ENCODE measurements at regions not wholly inside any gene's neighbourhood (a gene's known extent, or its start where the extent isn't known, plus 50 kb on each side); places are given as distances from the start of the nearest gene placed in this dataset.

DNA sequence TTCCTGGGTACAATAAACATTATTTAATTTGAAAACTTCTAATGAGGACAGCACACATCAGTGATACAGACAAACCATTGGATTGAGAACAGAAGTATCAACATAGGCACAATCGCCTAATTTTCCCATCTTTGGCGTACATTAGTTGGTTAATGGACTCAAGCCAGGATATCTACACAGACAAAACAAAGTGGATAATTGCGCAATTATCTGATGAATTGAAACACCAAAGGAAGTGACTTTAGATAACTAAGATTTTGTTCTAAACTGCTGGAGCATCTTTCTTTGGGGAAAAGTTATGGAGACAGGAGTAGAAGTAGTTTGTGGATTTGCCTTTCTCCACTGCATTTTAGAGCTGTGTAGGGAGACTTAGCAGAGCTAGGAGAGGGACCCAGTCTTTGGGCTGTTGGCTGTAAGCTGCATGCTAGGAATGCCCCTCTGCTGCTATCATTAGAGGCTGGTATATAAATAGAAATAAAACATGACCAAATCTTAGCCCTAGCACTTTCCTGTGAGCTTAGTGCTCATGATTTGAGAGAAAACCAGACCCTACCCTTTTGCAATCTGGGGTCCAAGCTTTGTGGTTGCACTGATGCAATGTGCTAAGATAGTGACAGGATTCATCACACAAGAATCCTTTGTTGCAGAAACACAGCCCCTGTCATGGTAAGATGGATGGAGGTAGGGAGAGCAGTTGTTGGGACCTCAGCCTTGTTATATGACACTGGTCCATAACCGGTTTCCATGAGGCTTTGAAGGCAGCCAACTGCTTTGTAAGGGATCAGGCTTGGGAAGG lies 264.5 kb upstream of the PIK3C3 start:
- peaks cover 0 to 4% of the 10 kb centered on the region in 2 donors for H3K9me3 Mint-ChIP-seq
- H3K27ac Mint-ChIP-seq = no peak overlapping the region
- no peak for DNase-seq (ENCODE audit: low spot score in 2 of 2)
- ATAC-seq = no peak
- H3K36me3 Mint-ChIP-seq = no peaks in the 10 kb centered on the region

DNA sequence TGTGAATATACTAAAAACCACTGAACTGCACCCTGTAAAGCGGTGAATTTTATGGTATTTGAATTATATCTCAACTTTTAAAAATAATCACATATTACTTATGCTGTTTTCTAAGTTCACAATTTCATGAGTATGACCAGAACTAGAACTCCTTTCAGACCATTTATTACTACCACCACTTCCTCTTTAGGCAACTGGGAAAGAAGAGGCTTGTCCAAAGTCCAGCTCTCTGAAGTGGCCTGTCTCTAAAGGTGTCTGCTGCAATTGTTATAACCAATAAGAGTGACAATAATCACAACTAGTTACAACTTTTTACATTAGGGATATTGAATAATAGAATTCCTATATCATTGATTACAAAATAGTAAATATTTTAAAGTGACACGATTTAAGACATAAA lies 267.9 kb upstream of the PIK3C3 start:
- no peak overlapping the region for H3K27ac Mint-ChIP-seq
- DNase-seq (ENCODE audit: low spot score in 2 of 2) (no peak), ATAC-seq (no peak)
- H3K9me3 Mint-ChIP-seq = peaks cover 0 to 9% of the 10 kb centered on the region in 2 donors
- H3K36me3 Mint-ChIP-seq = no peaks in the 10 kb centered on the region

DNA sequence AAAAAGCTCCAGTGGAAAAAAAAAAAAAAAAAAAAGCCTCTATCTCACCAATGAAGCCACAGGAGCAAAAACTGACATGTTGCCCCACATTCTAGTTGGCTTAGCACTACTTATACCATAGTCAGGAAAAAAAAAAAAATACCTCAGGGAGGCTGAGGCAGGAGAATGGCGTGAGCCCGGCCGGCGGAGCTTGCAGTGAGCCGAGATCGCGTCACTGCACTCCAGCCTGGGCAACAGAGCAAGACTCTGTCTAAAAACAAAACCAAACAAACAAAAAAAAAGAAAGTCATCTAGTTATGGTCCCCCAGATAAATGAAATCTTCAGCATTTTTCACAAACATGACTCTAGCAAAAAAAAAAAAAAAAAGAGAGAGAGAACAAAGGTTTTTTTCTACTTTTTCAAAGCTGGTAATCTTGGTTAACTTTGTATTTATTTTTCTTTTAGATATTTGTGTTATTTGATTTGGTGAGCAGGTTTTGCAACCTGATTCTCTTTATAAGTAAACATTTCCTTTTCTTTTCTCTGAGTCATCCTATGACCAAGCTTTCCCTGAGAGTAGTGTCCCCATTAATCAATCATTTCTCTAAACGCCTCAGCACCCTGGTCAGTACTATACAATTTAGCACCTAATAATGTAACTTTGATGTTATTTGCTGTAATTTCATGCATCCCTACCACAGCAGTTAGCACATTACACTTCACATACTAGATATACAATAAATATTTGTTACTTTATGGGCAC lies 273.7 kb upstream of the PIK3C3 start:
- ATAC-seq (no peak), DNase-seq (ENCODE audit: low spot score in 2 of 2) (no peak)
- Mint-ChIP-seq H3K27ac (no peak overlapping the region), H3K9me3 (peaks cover 5 to 29% of the 10 kb centered on the region in 2 donors), H3K36me3 (no peaks in the 10 kb centered on the region)

DNA sequence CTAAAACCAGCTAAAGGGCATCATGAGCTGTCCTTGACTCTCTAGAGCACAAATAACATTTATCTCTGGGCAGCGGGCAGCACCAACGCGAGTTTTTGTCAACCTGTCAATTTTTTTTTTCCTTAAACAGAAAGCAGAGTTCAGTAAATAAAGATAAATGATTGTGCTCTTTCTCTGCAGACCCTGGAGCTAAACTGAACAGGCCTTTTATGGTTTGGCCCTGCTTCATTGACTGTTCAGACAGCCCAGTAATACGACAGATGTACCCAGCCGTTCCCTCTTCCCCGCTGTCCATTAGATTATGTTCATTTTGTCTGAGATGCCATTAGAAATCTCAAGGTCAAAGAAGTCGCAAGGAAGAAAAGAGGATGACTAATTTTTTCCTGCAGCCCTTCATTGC lies 280.5 kb upstream of the PIK3C3 start:
- Mint-ChIP-seq H3K9me3 (peaks cover 15 to 24% of the 10 kb centered on the region in 2 donors), H3K36me3 (no peaks in the 10 kb centered on the region), H3K27ac (no peak overlapping the region)
- no peak for ATAC-seq
- no peak for DNase-seq (ENCODE audit: low spot score in 2 of 2)

DNA sequence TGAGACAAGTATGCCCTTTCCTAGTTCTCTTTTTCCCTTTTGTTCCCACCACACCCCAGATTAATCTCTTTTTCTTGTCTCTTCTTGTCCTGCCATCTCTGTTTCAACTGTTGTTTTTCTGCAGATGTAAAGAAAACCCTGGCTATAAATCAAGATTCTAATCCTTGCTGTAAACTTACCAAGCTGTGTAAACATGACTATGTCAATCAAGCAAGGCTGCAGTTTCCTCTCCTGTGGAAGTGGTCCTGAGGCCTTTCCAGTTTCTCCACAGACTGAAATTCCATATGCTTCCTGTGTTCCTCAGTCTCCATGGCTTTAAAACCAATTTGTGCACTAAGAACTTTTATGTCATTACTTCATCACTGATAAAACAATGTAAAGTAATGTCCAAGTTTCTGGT lies 288.8 kb upstream of the PIK3C3 start:
- Mint-ChIP-seq H3K9me3 (peaks cover 9 to 15% of the 10 kb centered on the region in 2 donors), H3K36me3 (peaks cover 0 to 4% of the 10 kb centered on the region in 2 donors), H3K27ac (no peak overlapping the region)
- ATAC-seq (no peak), DNase-seq (ENCODE audit: low spot score in 2 of 2) (no peak)

DNA sequence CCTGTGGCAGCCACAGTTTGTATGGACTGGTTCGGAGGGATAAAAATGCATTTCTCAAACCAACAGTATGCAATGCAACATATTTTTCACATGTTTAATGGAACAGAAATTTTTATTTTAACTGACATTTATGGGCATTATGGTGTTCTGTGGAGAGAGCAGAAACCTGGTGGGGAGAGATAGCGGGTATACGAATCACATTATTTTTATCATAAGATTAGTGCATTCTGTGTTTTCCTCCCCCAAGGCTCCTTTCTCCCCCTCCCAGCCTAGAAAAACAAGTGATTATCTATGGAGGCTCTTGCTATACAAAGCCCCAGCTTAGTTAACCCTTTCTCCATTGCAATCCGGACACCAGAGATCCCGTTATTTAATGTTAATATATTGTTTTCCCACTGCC lies 289.8 kb upstream of the PIK3C3 start:
- Mint-ChIP-seq H3K9me3 (peaks cover 8 to 19% of the 10 kb centered on the region in 2 donors), H3K36me3 (peaks cover 0 to 4% of the 10 kb centered on the region in 2 donors), H3K27ac (no peak overlapping the region)
- DNase-seq (ENCODE audit: low spot score in 2 of 2) (no peak), ATAC-seq (no peak)

DNA sequence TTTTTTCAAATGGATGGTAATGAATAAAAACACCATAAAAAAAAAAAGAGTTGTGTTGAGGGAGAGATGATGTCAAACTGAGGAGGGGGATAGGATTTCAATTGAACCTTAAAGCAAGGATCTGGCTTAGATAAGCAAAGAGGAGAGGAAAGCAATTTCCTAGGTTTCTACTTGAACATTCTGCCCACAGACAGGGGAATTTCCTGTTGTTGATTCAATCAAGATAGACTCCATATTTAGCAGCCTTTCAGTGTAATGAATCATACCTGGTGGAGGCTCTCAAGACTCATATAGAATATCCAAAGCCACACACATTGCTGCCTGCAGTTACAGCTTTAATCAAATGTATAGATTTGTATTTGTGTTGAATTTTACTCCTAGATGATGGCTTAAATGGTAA lies 294.4 kb upstream of the PIK3C3 start:
- Mint-ChIP-seq H3K36me3 (no peaks in the 10 kb centered on the region), H3K27ac (no peak overlapping the region), H3K9me3 (peaks cover 10 to 15% of the 10 kb centered on the region in 2 donors)
- ATAC-seq (no peak), DNase-seq (ENCODE audit: low spot score in 2 of 2) (no peak)

DNA sequence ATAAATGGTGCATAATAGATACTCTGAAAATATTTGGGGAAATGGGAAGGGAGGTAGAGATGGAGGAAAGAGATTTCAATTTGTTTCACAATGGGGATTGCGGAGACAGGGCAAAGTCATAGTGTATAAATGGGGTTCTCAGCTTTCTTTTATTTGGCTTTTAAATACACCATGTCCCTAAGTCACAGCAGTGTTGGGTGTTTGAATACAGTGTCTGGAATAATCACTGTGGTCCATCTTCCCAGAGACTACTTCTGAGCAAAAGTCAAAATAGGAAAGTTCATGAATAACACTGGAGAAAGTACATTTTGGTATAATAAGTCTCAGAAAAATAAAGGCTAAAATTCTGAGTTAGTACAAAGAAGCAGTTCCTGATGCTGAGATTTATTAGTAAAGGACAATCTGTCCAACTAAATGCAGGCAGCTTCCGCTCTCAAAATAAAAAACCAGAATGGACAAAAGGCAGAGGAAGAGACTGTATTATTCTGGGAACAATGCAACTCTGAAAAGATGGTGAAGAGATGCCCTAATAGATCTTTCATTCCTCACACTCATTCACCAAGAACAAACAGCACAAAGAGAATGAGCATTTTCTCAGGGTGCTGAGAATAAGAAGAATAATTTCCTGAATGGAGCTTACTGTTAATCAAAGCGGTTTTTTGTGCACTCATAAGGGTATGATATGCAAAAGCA lies 295.4 kb upstream of the PIK3C3 start:
- H3K36me3 Mint-ChIP-seq = no peaks in the 10 kb centered on the region
- DNase-seq (ENCODE audit: low spot score in 2 of 2) = no peak
- ATAC-seq = no peak
- H3K27ac Mint-ChIP-seq = no peak overlapping the region
- peaks cover 13 to 20% of the 10 kb centered on the region in 2 donors for H3K9me3 Mint-ChIP-seq

DNA sequence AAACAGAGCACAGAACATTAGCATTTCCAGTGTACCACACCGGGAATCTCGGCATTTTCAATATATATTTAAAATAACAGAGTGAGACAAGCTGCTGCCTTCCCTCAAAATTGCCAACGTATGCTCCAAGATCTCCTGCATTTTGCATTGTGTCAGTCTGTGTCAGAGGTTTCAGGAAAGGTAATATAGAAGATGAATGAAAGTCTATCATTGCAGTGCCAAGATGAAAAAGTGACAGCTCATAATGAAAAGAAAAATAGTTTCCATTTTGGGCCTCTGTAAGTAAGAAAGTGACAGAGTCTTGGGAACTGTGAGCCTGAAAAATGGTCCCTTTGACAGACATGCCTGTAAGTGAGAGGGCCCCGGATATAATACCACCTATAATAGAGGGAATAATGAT lies 297.8 kb upstream of the PIK3C3 start:
- Mint-ChIP-seq H3K9me3 (peaks cover 7 to 14% of the 10 kb centered on the region in 2 donors), H3K36me3 (no peaks in the 10 kb centered on the region), H3K27ac (no peak overlapping the region)
- no peak for ATAC-seq
- DNase-seq (ENCODE audit: low spot score in 2 of 2) = no peak

DNA sequence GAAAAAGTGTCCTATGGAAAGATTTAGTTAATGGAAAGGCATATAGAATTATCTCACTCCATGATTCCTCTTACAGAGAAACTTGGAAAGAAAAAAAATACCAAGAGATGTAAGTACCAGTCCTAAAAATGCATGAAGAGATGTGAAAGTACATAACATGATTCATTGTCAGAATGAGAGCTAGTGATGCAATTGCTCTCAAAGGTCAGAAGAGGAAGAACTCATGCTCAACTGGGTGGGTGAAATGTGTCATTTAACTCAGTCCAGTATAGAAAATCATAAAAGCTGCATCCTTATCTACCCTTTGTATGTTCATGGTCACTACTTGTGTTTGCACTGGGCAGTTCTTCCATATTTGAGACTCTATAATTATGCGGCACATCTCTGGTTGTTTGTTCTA lies 300.0 kb upstream of the PIK3C3 start:
- Mint-ChIP-seq H3K36me3 (no peaks in the 10 kb centered on the region), H3K27ac (no peak overlapping the region), H3K9me3 (peaks cover 3 to 5% of the 10 kb centered on the region in 2 donors)
- DNase-seq (ENCODE audit: low spot score in 2 of 2) = no peak
- ATAC-seq = no peak

DNA sequence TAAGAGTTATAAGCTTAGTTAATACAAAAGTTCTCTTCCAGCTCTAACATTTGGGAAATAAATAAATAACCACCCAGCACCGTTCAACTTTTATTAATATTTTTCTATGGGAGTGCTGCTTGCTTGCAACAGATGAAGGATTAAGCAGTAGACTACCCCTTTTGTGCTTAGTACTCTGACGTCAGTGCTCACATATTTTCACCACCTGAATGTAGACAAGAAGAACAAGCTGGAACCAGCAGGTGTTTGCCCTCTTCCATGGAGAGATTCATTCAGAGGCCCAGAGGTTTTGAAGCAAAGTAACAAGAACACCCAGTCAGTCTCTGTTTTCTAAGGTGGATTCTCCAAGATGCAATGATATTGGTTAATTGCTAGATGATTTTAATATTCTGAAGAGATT lies 307.1 kb upstream of the PIK3C3 start:
- peaks cover 8 to 12% of the 10 kb centered on the region in 2 donors for H3K9me3 Mint-ChIP-seq
- no peak for DNase-seq (ENCODE audit: low spot score in 2 of 2)
- no peaks in the 10 kb centered on the region for H3K36me3 Mint-ChIP-seq
- no peak overlapping the region for H3K27ac Mint-ChIP-seq
- ATAC-seq = no peak

DNA sequence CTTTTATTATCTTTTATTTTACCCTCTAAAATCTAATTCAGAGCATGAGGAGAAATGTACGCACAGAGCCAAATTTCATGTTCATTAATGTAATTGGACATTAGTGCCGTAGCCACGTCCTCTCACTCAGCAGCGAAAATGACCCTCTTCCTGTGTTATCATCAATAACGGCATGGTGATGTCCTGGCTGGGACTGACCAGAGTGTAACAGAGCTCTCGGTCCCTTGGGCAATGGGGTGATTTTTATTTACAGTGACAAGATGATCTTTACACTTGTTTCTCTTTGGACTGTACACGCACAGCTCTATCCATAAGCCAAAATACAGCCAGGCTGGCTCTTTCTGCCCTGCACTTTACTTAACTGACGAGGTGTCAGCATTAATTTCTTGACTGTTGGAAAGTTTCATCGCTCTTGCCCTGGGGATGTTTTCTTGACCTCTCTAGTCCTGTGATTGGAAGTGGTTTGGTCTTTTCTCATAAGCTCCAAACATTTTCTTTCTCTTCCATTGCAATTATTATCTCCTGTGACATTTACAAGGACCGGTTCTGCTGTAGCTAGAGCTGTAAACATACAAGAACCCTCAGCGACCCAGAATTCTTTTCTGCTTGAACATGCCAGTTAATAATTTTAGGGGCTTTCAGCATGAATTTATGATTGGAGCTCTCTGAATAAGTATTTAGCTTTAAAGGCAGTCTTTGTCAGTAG lies 308.0 kb upstream of the PIK3C3 start:
- Mint-ChIP-seq H3K9me3 (peaks cover 8 to 12% of the 10 kb centered on the region in 2 donors), H3K36me3 (no peaks in the 10 kb centered on the region), H3K27ac (no peak overlapping the region)
- DNase-seq (ENCODE audit: low spot score in 2 of 2) = no peak
- no peak for ATAC-seq

DNA sequence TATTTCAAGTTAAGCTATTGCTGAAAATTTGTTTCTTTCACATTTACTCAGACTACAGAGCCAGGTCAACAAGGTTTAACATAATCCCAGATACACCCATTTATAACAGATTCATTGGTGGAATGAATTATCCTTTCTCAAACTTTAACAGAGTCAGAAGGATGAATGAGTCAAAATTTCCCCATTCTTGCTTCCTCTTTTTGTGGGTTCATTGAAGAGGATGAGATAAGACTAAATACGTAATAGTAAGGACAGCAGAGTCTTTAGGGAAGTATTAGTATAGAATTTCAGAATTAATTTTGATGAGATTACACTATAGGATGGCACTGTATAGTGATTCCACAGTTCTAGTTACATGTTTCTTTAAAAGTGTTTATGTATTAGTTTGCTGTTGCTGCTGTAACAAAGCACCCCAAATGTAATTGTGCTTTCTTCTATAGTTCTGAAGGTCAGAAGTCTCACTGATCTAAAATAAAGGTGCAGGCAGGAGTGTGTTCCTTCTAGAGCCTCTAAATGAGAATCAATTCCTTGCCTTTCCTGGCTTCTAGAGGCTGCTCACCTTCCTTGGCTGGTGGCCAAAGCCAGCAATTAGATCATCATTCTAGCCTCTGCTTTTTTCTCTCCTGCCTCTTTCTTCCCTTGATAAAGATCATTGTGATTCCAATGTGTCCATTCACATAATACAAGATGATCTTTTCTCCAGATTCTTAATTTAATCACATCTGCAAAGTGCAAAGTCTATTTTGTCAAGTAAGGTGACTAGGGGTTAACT lies 309.3 kb upstream of the PIK3C3 start:
- H3K27ac Mint-ChIP-seq = no peak overlapping the region
- DNase-seq (ENCODE audit: low spot score in 2 of 2) (no peak), ATAC-seq (no peak)
- peaks cover 8 to 12% of the 10 kb centered on the region in 2 donors for H3K9me3 Mint-ChIP-seq
- H3K36me3 Mint-ChIP-seq = no peaks in the 10 kb centered on the region

DNA sequence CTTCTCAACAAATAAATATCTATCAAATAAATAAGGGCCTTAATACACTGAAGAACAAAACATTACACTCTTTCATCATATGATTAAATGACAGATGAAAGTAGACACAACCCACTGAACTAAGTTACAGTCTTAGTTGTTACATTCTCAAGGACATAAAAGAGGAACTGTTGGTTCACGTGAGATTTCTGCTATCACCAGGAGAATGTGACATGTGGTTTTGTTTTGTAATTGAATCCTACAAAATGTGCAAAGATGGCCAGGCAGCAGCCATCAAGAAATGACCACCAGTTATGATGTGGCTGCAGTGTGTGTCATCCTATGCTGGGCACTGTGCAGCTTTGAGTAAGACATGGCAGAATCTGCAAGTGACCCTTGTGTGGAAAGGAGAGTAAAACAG lies 310.6 kb upstream of the PIK3C3 start:
- Mint-ChIP-seq H3K27ac (no peak overlapping the region), H3K9me3 (peaks cover 8 to 17% of the 10 kb centered on the region in 2 donors), H3K36me3 (no peaks in the 10 kb centered on the region)
- DNase-seq (ENCODE audit: low spot score in 2 of 2) (no peak), ATAC-seq (no peak)

DNA sequence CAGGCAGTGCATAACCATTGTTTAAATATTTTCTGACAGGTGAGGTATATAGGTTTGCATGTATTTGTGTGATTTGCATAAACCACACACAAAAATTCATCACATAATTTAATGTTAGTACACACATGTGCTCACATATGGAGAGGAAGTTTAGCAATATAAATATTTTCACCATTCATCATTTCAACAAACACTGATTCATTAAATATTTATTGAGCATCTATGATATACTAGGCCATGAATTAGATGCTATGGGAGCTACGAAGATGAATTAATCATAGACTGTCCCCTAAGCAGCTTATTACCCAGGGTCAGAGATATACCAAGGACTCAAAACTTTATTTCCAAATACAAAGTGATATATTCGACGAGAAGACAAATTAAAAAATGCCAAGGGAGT lies 311.6 kb upstream of the PIK3C3 start:
- DNase-seq (ENCODE audit: low spot score in 2 of 2) (no peak), ATAC-seq (no peak)
- peaks cover 8 to 13% of the 10 kb centered on the region in 2 donors for H3K9me3 Mint-ChIP-seq
- H3K36me3 Mint-ChIP-seq = no peaks in the 10 kb centered on the region
- no peak overlapping the region for H3K27ac Mint-ChIP-seq

DNA sequence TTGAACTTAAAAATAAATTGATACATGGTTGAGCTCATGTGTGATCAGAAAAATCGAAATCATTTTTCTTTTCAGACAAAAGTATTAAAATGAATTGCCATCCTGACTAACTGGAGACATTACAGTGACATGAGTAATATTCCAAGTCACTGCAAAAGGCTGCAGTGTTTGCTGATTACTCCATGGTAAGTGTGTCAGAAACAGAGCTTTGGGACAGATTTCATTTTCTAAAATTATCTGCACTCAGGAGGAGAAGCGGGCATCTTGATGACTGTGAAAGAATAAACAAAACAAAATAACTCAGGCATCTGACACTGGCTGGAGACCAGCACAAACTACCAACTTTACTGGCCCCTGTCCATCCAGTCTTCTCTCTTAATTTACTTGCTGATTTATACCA lies 312.3 kb upstream of the PIK3C3 start:
- H3K9me3 Mint-ChIP-seq = peaks cover 8 to 13% of the 10 kb centered on the region in 2 donors
- DNase-seq (ENCODE audit: low spot score in 2 of 2) (no peak), ATAC-seq (no peak)
- H3K27ac Mint-ChIP-seq = no peak overlapping the region
- H3K36me3 Mint-ChIP-seq = no peaks in the 10 kb centered on the region

All from activated naive CD4-positive, alpha-beta T cell treated with anti-CD3 and anti-CD28 coated beads, Interleukin-2, amount 50 U/mL, for 72 hours (primary cell).